Stimulated activated naive CD8-positive, alpha-beta T cell treated with anti-CD3 and anti-CD28 coated beads, Interleukin-15, amount 100 ng/mL, for 72 hours (primary cell): ENCODE measurements at regions not wholly inside any gene's neighbourhood (a gene's known extent, or its start where the extent isn't known, plus 50 kb on each side); places are given as distances from the start of the nearest gene placed in this dataset.
"Not testable (repeated sequence)": the region's sequence is repeated elsewhere in the genome, so short reads cannot be mapped to it uniquely, and the experiment has no call there.

Source experiments
- ATAC-seq: fragments of 150-1000 bp; cut with Tn5 transposase; 2 replicates; pipeline ENCODE4 v1.10.0; 2021; ENCODE audit warnings: mild to moderate bottlenecking, moderate library complexity
- DNase-seq, 2 donors: peaks; one replicate each; pipeline ENCODE4 v3.0.0; 2021 to 2022
- H3K27ac Mint-ChIP-seq, 2 donors: one replicate each; pipeline ENCODE4 v1.8.0; 2022; ENCODE audit warnings: mild to moderate bottlenecking in 2 of 2, mixed read lengths in 2 of 2, moderate library complexity in 2 of 2
- H3K27me3 Mint-ChIP-seq: one replicate; pipeline ENCODE4 v1.8.0; 2022; ENCODE audit warnings: mixed read lengths
- H3K4me1 Mint-ChIP-seq: one replicate; pipeline ENCODE4 v1.8.0; 2022; ENCODE audit warnings: mild to moderate bottlenecking, mixed read lengths
- H3K4me3 Mint-ChIP-seq, 2 donors: one replicate each; pipeline ENCODE4 v1.8.0; 2022; ENCODE audit warnings: mild to moderate bottlenecking in 2 of 2, mixed read lengths in 2 of 2, moderate library complexity in 1 of 2
- H3K9me3 Mint-ChIP-seq, 2 donors: one replicate each; pipeline ENCODE4 v1.8.0; 2022; ENCODE audit warnings: mixed read lengths in 2 of 2

GRCh38 chr6:133774356-133774755 lies 114.6 kb upstream of the TCF21 start:
- peaks cover 8% of the 10 kb centered on the region for H3K4me1 Mint-ChIP-seq
- no peak overlapping the region for H3K4me3 Mint-ChIP-seq

GRCh38 chr6:133778414-133779130 lies 110.3 kb upstream of the TCF21 start:
- DNase-seq = no peak
- H3K4me3 Mint-ChIP-seq = no peak overlapping the region
- no peak for ATAC-seq

More at GRCh38 chr6:133774356-133774755, 114.6 kb upstream of the TCF21 start:
- Mint-ChIP-seq H3K27ac (peak overlapping the region in 1 of 2 donors; percentile 39), H3K27me3 (peaks cover 27% of the 10 kb centered on the region), H3K9me3 (peaks cover 0 to 5% of the 10 kb centered on the region in 2 donors)
- DNase-seq (no peak), ATAC-seq (peak; percentile 58)

GRCh38 chr6:133779916-133780695 lies 108.8 kb upstream of the TCF21 start:
- H3K9me3 Mint-ChIP-seq = peaks cover 0 to 5% of the 10 kb centered on the region in 2 donors
- H3K27me3 Mint-ChIP-seq = peaks cover 9% of the 10 kb centered on the region
- DNase-seq (no peak), ATAC-seq (no peak)
- no peak overlapping the region for H3K4me3 Mint-ChIP-seq
- no peak overlapping the region for H3K27ac Mint-ChIP-seq
- no peaks in the 10 kb centered on the region for H3K4me1 Mint-ChIP-seq

More at GRCh38 chr6:133778414-133779130, 110.3 kb upstream of the TCF21 start:
- Mint-ChIP-seq H3K9me3 (peaks cover 0 to 5% of the 10 kb centered on the region in 2 donors), H3K4me1 (peaks cover 8% of the 10 kb centered on the region), H3K27ac (no peak overlapping the region), H3K27me3 (peaks cover 9% of the 10 kb centered on the region)

- DNase-seq (no peak), ATAC-seq (no peak)
- Mint-ChIP-seq H3K27ac (no peak overlapping the region), H3K4me1 (no peaks in the 10 kb centered on the region), H3K27me3 (no peaks in the 10 kb centered on the region), H3K4me3 (no peak overlapping the region), H3K9me3 (no peaks in the 10 kb centered on the region)
Measured at GRCh38 chr6:133786016-133786415, 102.9 kb upstream of the TCF21 start.

- no peaks in the 10 kb centered on the region for H3K4me1 Mint-ChIP-seq
- no peaks in the 10 kb centered on the region for H3K27me3 Mint-ChIP-seq
- H3K9me3 Mint-ChIP-seq = no peaks in the 10 kb centered on the region
- ATAC-seq (no peak), DNase-seq (no peak)
- no peak overlapping the region for H3K27ac Mint-ChIP-seq
- H3K4me3 Mint-ChIP-seq = no peak overlapping the region
Measured at GRCh38 chr6:133787122-133787521, 101.8 kb upstream of the TCF21 start.

GRCh38 chr6:133787859-133788505 lies 100.9 kb upstream of the TCF21 start:
- H3K27ac Mint-ChIP-seq = no peak overlapping the region
- no peaks in the 10 kb centered on the region for H3K9me3 Mint-ChIP-seq
- DNase-seq = no peak
- no peaks in the 10 kb centered on the region for H3K4me1 Mint-ChIP-seq
- H3K27me3 Mint-ChIP-seq = no peaks in the 10 kb centered on the region
- no peak for ATAC-seq
- no peak overlapping the region for H3K4me3 Mint-ChIP-seq

- no peaks in the 10 kb centered on the region for H3K4me1 Mint-ChIP-seq
- DNase-seq (no peak), ATAC-seq (no peak)
- no peak overlapping the region for H3K4me3 Mint-ChIP-seq
- no peak overlapping the region for H3K27ac Mint-ChIP-seq
- H3K9me3 Mint-ChIP-seq = no peaks in the 10 kb centered on the region
- no peaks in the 10 kb centered on the region for H3K27me3 Mint-ChIP-seq
Measured at GRCh38 chr6:133788556-133788955, 100.4 kb upstream of the TCF21 start.

GRCh38 chr6:133789449-133789848 lies 99.5 kb upstream of the TCF21 start:
- H3K4me3 Mint-ChIP-seq, ATAC-seq: not testable (repeated sequence)

GRCh38 chr6:133790756-133791155 lies 98.2 kb upstream of the TCF21 start:
- H3K27me3 Mint-ChIP-seq, H3K4me1 Mint-ChIP-seq, DNase-seq, H3K4me3 Mint-ChIP-seq, H3K27ac Mint-ChIP-seq, H3K9me3 Mint-ChIP-seq, ATAC-seq: not testable (repeated sequence)

More at GRCh38 chr6:133789449-133789848, 99.5 kb upstream of the TCF21 start:
- H3K9me3 Mint-ChIP-seq, H3K4me1 Mint-ChIP-seq, H3K27ac Mint-ChIP-seq, DNase-seq, H3K27me3 Mint-ChIP-seq: not testable (repeated sequence)

GRCh38 chr6:133795051-133795450 lies 93.9 kb upstream of the TCF21 start:
- ATAC-seq, H3K9me3 Mint-ChIP-seq, DNase-seq, H3K4me3 Mint-ChIP-seq, H3K4me1 Mint-ChIP-seq, H3K27ac Mint-ChIP-seq: not testable (repeated sequence)
- H3K27me3 Mint-ChIP-seq = peaks cover 15% of the 10 kb centered on the region

GRCh38 chr6:133796235-133796634 lies 92.7 kb upstream of the TCF21 start:
- H3K9me3 Mint-ChIP-seq = no peaks in the 10 kb centered on the region
- peaks cover 15% of the 10 kb centered on the region for H3K27me3 Mint-ChIP-seq

GRCh38 chr6:133799043-133799442 lies 89.9 kb upstream of the TCF21 start:
- ATAC-seq = no peak
- no peak overlapping the region for H3K27ac Mint-ChIP-seq
- H3K4me1 Mint-ChIP-seq = no peaks in the 10 kb centered on the region
- no peaks in the 10 kb centered on the region for H3K9me3 Mint-ChIP-seq
- H3K27me3 Mint-ChIP-seq = peaks cover 26% of the 10 kb centered on the region
- no peak for DNase-seq
- no peak overlapping the region for H3K4me3 Mint-ChIP-seq

More at GRCh38 chr6:133796235-133796634, 92.7 kb upstream of the TCF21 start:
- no peak for DNase-seq
- Mint-ChIP-seq H3K27ac (no peak overlapping the region), H3K4me1 (no peaks in the 10 kb centered on the region), H3K4me3 (no peak overlapping the region)
- ATAC-seq = no peak

GRCh38 chr6:133802861-133803260 lies 86.1 kb upstream of the TCF21 start:
- Mint-ChIP-seq H3K4me1 (no peaks in the 10 kb centered on the region), H3K27me3 (peaks cover 32% of the 10 kb centered on the region), H3K4me3 (no peak overlapping the region), H3K27ac (no peak overlapping the region), H3K9me3 (no peaks in the 10 kb centered on the region)
- no peak for DNase-seq
- no peak for ATAC-seq

- DNase-seq (no peak), ATAC-seq (no peak)
- H3K4me1 Mint-ChIP-seq = no peaks in the 10 kb centered on the region
- peaks cover 35% of the 10 kb centered on the region for H3K27me3 Mint-ChIP-seq
- no peaks in the 10 kb centered on the region for H3K9me3 Mint-ChIP-seq
- H3K4me3 Mint-ChIP-seq = no peak overlapping the region
- H3K27ac Mint-ChIP-seq = no peak overlapping the region
Measured at GRCh38 chr6:133804265-133804664, 84.6 kb upstream of the TCF21 start.

- ATAC-seq = no peak
Measured at GRCh38 chr6:133805876-133806275, 83.0 kb upstream of the TCF21 start.

More at GRCh38 chr6:133805876-133806275, 83.0 kb upstream of the TCF21 start:
- Mint-ChIP-seq H3K27me3 (peaks cover 43% of the 10 kb centered on the region), H3K4me1 (no peaks in the 10 kb centered on the region), H3K27ac (no peak overlapping the region), H3K4me3 (no peak overlapping the region), H3K9me3 (no peaks in the 10 kb centered on the region)
- DNase-seq = no peak
